ENCODE measurements at regions not wholly inside any gene's neighbourhood (a gene's known extent, or its start where the extent isn't known, plus 50 kb on each side); places are given as distances from the start of the nearest gene placed in this dataset.

DNA sequence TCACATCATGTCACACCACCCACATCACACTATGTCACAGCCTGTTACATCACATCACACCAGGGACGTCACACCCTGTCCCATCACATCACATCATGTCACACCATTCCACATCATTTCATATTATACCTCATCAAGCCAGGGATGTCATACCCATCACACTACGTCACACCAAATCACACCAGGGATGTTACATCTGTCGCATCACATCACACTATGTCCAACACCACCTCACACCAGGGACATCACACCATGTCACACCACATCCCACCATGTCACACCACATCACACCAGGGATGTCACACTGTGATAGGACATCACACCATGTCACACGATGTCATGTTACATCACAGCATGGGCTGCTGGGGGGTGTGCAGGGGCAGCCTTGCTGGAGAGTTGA is 110.6 kb downstream of the TMEM121 start:
- TF ChIP-seq, protein P1, sequence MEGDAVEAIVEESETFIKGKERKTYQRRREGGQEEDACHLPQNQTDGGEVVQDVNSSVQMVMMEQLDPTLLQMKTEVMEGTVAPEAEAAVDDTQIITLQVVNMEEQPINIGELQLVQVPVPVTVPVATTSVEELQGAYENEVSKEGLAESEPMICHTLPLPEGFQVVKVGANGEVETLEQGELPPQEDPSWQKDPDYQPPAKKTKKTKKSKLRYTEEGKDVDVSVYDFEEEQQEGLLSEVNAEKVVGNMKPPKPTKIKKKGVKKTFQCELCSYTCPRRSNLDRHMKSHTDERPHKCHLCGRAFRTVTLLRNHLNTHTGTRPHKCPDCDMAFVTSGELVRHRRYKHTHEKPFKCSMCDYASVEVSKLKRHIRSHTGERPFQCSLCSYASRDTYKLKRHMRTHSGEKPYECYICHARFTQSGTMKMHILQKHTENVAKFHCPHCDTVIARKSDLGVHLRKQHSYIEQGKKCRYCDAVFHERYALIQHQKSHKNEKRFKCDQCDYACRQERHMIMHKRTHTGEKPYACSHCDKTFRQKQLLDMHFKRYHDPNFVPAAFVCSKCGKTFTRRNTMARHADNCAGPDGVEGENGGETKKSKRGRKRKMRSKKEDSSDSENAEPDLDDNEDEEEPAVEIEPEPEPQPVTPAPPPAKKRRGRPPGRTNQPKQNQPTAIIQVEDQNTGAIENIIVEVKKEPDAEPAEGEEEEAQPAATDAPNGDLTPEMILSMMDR (IDR thresholded peaks at IDR 0.05) = no peak
- TF ChIP-seq POLR2AphosphoS5 (IDR thresholded peaks at IDR 0.05) (no peak), EP300 (IDR thresholded peaks at IDR 0.05) (no peak)
